Mesendoderm (in vitro differentiated cells): ENCODE measurements at regions not wholly inside any gene's neighbourhood (a gene's known extent, or its start where the extent isn't known, plus 50 kb on each side); places are given as distances from the start of the nearest gene placed in this dataset.
"Not testable (repeated sequence)": the region's sequence is repeated elsewhere in the genome, so short reads cannot be mapped to it uniquely, and the experiment has no call there.

Source experiments
- DNase-seq: peaks from one replicate; pipeline ENCODE4 v3.0.0; 2013
- H2AK5ac ChIP-seq: 2 replicates; pipeline ENCODE4 v1.6.1; 2013; ENCODE audit warnings: low read length, inconsistent platforms
- H2BK120ac ChIP-seq: 2 replicates; pipeline ENCODE4 v1.6.1; 2013; ENCODE audit warnings: low read depth, mild to moderate bottlenecking, low read length, moderate library complexity, mixed read lengths
- H2BK15ac ChIP-seq: replicated peaks from 2 replicates; pipeline ENCODE4 v1.6.1; 2013; ENCODE audit warnings: low read depth, mild to moderate bottlenecking, moderate library complexity
- H2BK5ac ChIP-seq: 2 replicates; pipeline ENCODE4 v1.6.1; 2013; ENCODE audit warnings: low read length, inconsistent platforms
- H3K18ac ChIP-seq: 2 replicates; pipeline ENCODE4 v1.6.1; 2013; ENCODE audit warnings: mild to moderate bottlenecking, low read length, mixed read lengths
- H3K23ac ChIP-seq: one replicate; pipeline ENCODE4 v1.6.1; 2013; ENCODE audit warnings: low read length
- H3K27ac ChIP-seq: 2 replicates; pipeline ENCODE4 v1.5.1; 2013; ENCODE audit warnings: low read depth, mild to moderate bottlenecking, inconsistent platforms, low read length, moderate library complexity
- H3K27me3 ChIP-seq: 2 replicates; pipeline ENCODE4 v1.6.1; 2013; ENCODE audit warnings: low read length, control low read depth, mild to moderate bottlenecking, inconsistent platforms; ENCODE audit not compliant: insufficient read depth, poor library complexity
- H3K36me3 ChIP-seq: 2 replicates; pipeline ENCODE4 v1.6.1; 2013; ENCODE audit warnings: low read length, inconsistent platforms; ENCODE audit not compliant: control insufficient read depth, insufficient read depth
- H3K4ac ChIP-seq: one replicate; pipeline ENCODE4 v1.6.1; 2013; ENCODE audit warnings: low read depth, mild to moderate bottlenecking, low read length, moderate library complexity
- H3K4me1 ChIP-seq: 2 replicates; pipeline ENCODE4 v1.6.1; 2013; ENCODE audit warnings: low read depth, low read length, inconsistent platforms; ENCODE audit not compliant: control insufficient read depth
- H3K4me2 ChIP-seq: 2 replicates; pipeline ENCODE4 v1.6.1; 2013; ENCODE audit warnings: low read length
- H3K4me3 ChIP-seq: 2 replicates; pipeline ENCODE4 v1.5.1; 2013; ENCODE audit warnings: mild to moderate bottlenecking, low read length
- H3K56ac ChIP-seq: one replicate; pipeline ENCODE4 v1.6.1; 2013; ENCODE audit warnings: low read length
- H3K79me1 ChIP-seq: 2 replicates; pipeline ENCODE4 v1.6.1; 2013; ENCODE audit warnings: low read length, inconsistent platforms
- H3K79me2 ChIP-seq: 2 replicates; pipeline ENCODE4 v1.6.1; 2013; ENCODE audit warnings: mild to moderate bottlenecking, low read length; ENCODE audit not compliant: control insufficient read depth, insufficient read depth
- H3K9ac ChIP-seq: 2 replicates; pipeline ENCODE4 v1.6.1; 2013; ENCODE audit warnings: low read length, inconsistent platforms
- H4K5ac ChIP-seq: one replicate; pipeline ENCODE4 v1.6.1; 2013; ENCODE audit warnings: low read length
- H4K8ac ChIP-seq: one replicate; pipeline ENCODE4 v1.6.1; 2013; ENCODE audit warnings: low read depth, mild to moderate bottlenecking, control low read depth, low read length, moderate library complexity
- WGBS: extraction: QIAGEN DNeasy Blood & Tissue Kit; methylation state at CpG from one replicate; pipeline ENCODE4 v1.1.7; 2013; ENCODE audit warnings: low lambda C conversion rate, missing lambda C conversion rate; ENCODE audit not compliant: insufficient coverage; ENCODE audit errors: extremely low coverage; 5-methylcytosine and 5-hydroxymethylcytosine counted together

DNA sequence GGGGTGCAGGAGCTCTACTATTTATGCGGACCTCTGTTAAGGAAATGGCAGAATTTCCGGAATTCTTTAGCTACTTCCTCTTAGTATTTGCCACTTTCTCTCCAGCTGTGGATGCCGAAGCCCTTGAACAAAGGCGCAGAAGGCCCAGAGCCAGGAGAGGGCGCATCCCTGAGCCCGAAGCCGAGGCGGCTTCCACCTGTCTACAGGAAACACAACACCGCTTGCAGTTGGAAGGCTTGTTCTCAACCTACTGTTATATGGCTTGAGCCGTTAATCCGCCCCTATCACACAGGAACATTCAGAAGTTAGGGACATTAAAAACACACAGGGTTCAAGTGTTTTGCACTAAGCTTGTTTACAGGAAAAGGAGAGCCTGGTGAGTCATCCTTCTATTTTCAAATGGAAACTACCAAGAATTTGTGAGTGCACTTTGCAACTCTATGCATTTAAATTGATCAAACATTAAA is 417.1 kb downstream of the BCKDHB start:
- Histone ChIP-seq H3K4me2 (no peak overlapping the region), H3K18ac (no peak overlapping the region), H3K27ac (no peak overlapping the region)

DNA sequence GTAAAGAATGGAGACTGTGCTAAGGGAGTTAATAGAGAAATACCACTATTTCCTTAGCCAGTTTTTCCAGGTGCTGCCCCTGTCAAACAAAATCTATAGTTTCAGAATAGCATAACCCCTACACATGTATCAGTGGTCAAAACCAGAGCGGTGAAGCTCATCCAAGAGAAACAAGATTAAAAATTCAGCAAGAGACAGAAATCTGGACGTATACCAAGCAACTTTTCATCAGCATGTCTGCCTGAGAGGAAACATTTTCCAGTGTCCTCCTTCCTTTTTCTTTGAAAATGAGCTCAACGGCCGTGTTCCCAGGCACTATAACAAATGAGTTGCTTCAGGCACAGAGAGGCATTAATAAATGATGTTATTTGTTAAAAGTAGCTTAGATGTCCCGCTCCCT is 416.5 kb downstream of the BCKDHB start:
- Histone ChIP-seq H3K27ac (no peak overlapping the region), H4K8ac (no peak overlapping the region), H3K79me1 (no peaks in the 10 kb centered on the region), H2BK5ac (no peak overlapping the region), H3K23ac (no peak overlapping the region), H3K4me2 (no peak overlapping the region), H3K27me3 (no peaks in the 10 kb centered on the region), H3K56ac (no peak overlapping the region), H3K4me1 (no peaks in the 10 kb centered on the region), H3K36me3 (no peaks in the 10 kb centered on the region), H3K4ac (no peak overlapping the region), H2BK15ac (no peak overlapping the region), H2AK5ac (no peak overlapping the region), H4K5ac (no peak overlapping the region), H2BK120ac (no peak overlapping the region), H3K9ac (no peak overlapping the region), H3K79me2 (no peaks in the 10 kb centered on the region), H3K18ac (no peak overlapping the region), H3K4me3 (no peak overlapping the region)
- no peak for DNase-seq
- WGBS, result no CpG with 5 or more reads among the region's 5 CpGs

More for the DNA sequence above, 417.1 kb downstream of the BCKDHB start:
- Histone ChIP-seq H3K79me1 (no peaks in the 10 kb centered on the region), H3K4me3 (no peak overlapping the region), H2BK15ac (no peak overlapping the region), H2AK5ac (no peak overlapping the region), H2BK120ac (no peak overlapping the region), H3K36me3 (no peaks in the 10 kb centered on the region), H2BK5ac (no peak overlapping the region), H3K56ac (no peak overlapping the region), H3K9ac (no peak overlapping the region), H4K5ac (no peak overlapping the region), H3K4me1 (no peaks in the 10 kb centered on the region), H4K8ac (no peak overlapping the region), H3K23ac (no peak overlapping the region), H3K27me3 (no peaks in the 10 kb centered on the region), H3K4ac (no peak overlapping the region), H3K79me2 (no peaks in the 10 kb centered on the region)
- no CpG with 5 or more reads among the region's 11 CpGs for WGBS
- peak; percentile 83 for DNase-seq

- Histone ChIP-seq H3K27me3 (no peaks in the 10 kb centered on the region), H3K4me2 (no peak overlapping the region), H3K23ac (no peak overlapping the region), H2BK5ac (no peak overlapping the region), H3K9ac (no peak overlapping the region), H4K5ac (no peak overlapping the region), H3K4me3 (no peak overlapping the region), H2BK15ac (no peak overlapping the region), H3K79me1 (no peaks in the 10 kb centered on the region), H3K36me3 (no peaks in the 10 kb centered on the region), H4K8ac (no peak overlapping the region), H3K27ac (no peak overlapping the region), H3K56ac (no peak overlapping the region), H3K4ac (no peak overlapping the region), H3K18ac (no peak overlapping the region), H2BK120ac (no peak overlapping the region), H2AK5ac (no peak overlapping the region), H3K4me1 (no peaks in the 10 kb centered on the region), H3K79me2 (no peaks in the 10 kb centered on the region)
- WGBS, result no CpG with 5 or more reads among the region's 4 CpGs
- DNase-seq, result no peak
Observed at GRCh38 chr6:80522576-80522975, 416.1 kb downstream of the BCKDHB start.

- no peak overlapping the region for H2BK120ac ChIP-seq
- no peak overlapping the region for H4K8ac ChIP-seq
- H3K4me1 ChIP-seq, result no peaks in the 10 kb centered on the region
- H3K4me2 ChIP-seq, result no peak overlapping the region
- H2AK5ac ChIP-seq, result no peak overlapping the region
- no peaks in the 10 kb centered on the region for H3K79me2 ChIP-seq
- H3K23ac ChIP-seq, result no peak overlapping the region
- H3K27ac ChIP-seq, result no peak overlapping the region
- no peaks in the 10 kb centered on the region for H3K36me3 ChIP-seq
- no peak overlapping the region for H3K56ac ChIP-seq
- no peaks in the 10 kb centered on the region for H3K79me1 ChIP-seq
- DNase-seq, result no peak
- H4K5ac ChIP-seq, result no peak overlapping the region
- no peak overlapping the region for H3K4me3 ChIP-seq
- no peak overlapping the region for H2BK5ac ChIP-seq
- no peaks in the 10 kb centered on the region for H3K27me3 ChIP-seq
- no peak overlapping the region for H2BK15ac ChIP-seq
- no peak overlapping the region for H3K18ac ChIP-seq
- no CpG with 5 or more reads among the region's 2 CpGs for WGBS
- no peak overlapping the region for H3K9ac ChIP-seq
- no peak overlapping the region for H3K4ac ChIP-seq
Observed at GRCh38 chr6:80519811-80520594, 413.5 kb downstream of the BCKDHB start.

DNA sequence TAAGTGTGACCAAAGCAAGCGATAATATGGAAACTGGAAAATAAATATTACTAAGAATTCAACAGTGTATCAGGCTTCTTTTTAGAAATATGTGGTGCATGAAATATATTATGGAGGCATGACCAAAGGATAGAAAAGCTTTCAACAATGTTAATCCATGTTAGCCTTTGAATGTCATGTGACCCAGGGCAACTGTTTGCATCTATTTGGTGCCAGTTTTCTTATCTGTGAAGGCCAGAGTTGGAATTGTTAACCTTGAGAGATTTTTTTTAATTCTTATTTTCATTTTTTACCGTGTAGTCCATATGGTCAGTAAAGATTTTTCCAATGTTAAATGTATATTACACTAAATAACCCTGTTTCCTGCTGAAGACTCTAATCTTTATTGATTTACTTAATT is 411.1 kb downstream of the BCKDHB start:
- Histone ChIP-seq H3K9ac (no peak overlapping the region), H3K27me3 (no peaks in the 10 kb centered on the region), H2BK15ac (no peak overlapping the region), H3K56ac (no peak overlapping the region), H3K79me1 (no peaks in the 10 kb centered on the region), H3K4me2 (no peak overlapping the region), H4K5ac (no peak overlapping the region), H2AK5ac (no peak overlapping the region), H2BK5ac (no peak overlapping the region), H2BK120ac (no peak overlapping the region), H3K79me2 (no peaks in the 10 kb centered on the region), H3K18ac (no peak overlapping the region), H3K4me1 (no peaks in the 10 kb centered on the region), H4K8ac (no peak overlapping the region), H3K4me3 (no peak overlapping the region), H3K27ac (no peak overlapping the region), H3K4ac (no peak overlapping the region), H3K23ac (no peak overlapping the region), H3K36me3 (no peaks in the 10 kb centered on the region)
- no peak for DNase-seq
- no CpG with 5 or more reads among the region's 2 CpGs for WGBS

GRCh38 chr6:80510521-80510920 is 404.1 kb downstream of the BCKDHB start:
- H3K9ac ChIP-seq, H2BK15ac ChIP-seq, H3K27me3 ChIP-seq, H2BK5ac ChIP-seq, H4K5ac ChIP-seq, H3K23ac ChIP-seq, H3K4me1 ChIP-seq, H3K79me2 ChIP-seq, H3K56ac ChIP-seq, H2BK120ac ChIP-seq, DNase-seq, H3K18ac ChIP-seq, H3K36me3 ChIP-seq, H3K79me1 ChIP-seq, H4K8ac ChIP-seq, H3K4ac ChIP-seq, H2AK5ac ChIP-seq, H3K4me2 ChIP-seq, H3K27ac ChIP-seq, H3K4me3 ChIP-seq: not testable (repeated sequence)
- no CpG with 5 or more reads among the region's 1 CpG for WGBS
